ENCODE measurements at regions not wholly inside any gene's neighbourhood (a gene's known extent, or its start where the extent isn't known, plus 50 kb on each side); places are given as distances from the start of the nearest gene placed in this dataset.

GRCh38 chr3:20404741-20405100, 218.7 kb upstream of the SGO1 start:
- Histone ChIP-seq H3K4ac (ENCODE audit: low read depth, low read length) (no peak overlapping the region), H2AK5ac (ENCODE audit: low read depth, low read length) (no peak overlapping the region), H2AK9ac (replicated peaks; ENCODE audit: low read depth, low read length, poor library complexity) (no peak overlapping the region), H3K9me1 (ENCODE audit: insufficient read depth, low read length) (no peaks in the 10 kb centered on the region), H4K5ac (ENCODE audit: low read depth, low read length) (no peak overlapping the region), H2BK5ac (ENCODE audit: low read depth, low read length, poor library complexity, severe bottlenecking) (no peak overlapping the region), H3K4me3 (ENCODE audit: insufficient read depth, low read depth, low read length) (no peak overlapping the region), H3K27ac (ENCODE audit: insufficient read depth, low read length) (no peak overlapping the region), H3K23ac (ENCODE audit: low read depth, low read length) (no peak overlapping the region), H3K14ac (replicated peaks; ENCODE audit: low read depth, low read length) (no peak overlapping the region), H3K27me3 (ENCODE audit: control insufficient read depth, insufficient read depth, low read length) (no peaks in the 10 kb centered on the region), H2AFZ (replicated peaks; ENCODE audit: low read length, poor library complexity) (no peak overlapping the region), H3K9me3 (ENCODE audit: control insufficient read depth, insufficient read depth, low read length) (peaks cover 8% of the 10 kb centered on the region), H2BK120ac (ENCODE audit: low read depth, low read length) (no peak overlapping the region), H3K4me2 (ENCODE audit: low read depth, low read length) (no peak overlapping the region), H2BK15ac (ENCODE audit: low read depth, low read length) (no peak overlapping the region), H4K8ac (ENCODE audit: low read depth in 2 of 2, low read length in 2 of 2) (no peak overlapping the region), H3K4me1 (ENCODE audit: control insufficient read depth, insufficient read depth, low read length) (no peaks in the 10 kb centered on the region), H2BK20ac (ENCODE audit: low read depth, low read length) (no peak overlapping the region), H4K20me1 (ENCODE audit: insufficient read depth, low read length) (no peaks in the 10 kb centered on the region), H3K18ac (ENCODE audit: low read depth, low read length) (no peak overlapping the region), H3K56ac (ENCODE audit: extremely low read depth, insufficient read depth, low read length) (no peak overlapping the region), H3K79me1 (ENCODE audit: low read depth in 1 of 2, low read length in 2 of 2) (no peaks in the 10 kb centered on the region), H4K91ac (ENCODE audit: insufficient read depth, low read depth, low read length) (no peak overlapping the region), H3K9ac (ENCODE audit: low read depth, low read length) (no peak overlapping the region), H3K36me3 (ENCODE audit: control insufficient read depth, insufficient read depth, low read length) (no peaks in the 10 kb centered on the region)
- in situ Hi-C loops (cut with MboI; ENCODE audit: low sequenced_read_pairs): no loop called here
- no TSS peak for BruUV-seq (replicated peaks)
- intact Hi-C loops (cut with micrococcal nuclease): no loop called here
- dilution Hi-C loops (cut with HindIII; ENCODE audit: low sequenced_read_pairs, unreplicated experiment): no loop called here
- ATAC-seq (ENCODE audit: low read depth) (no peak), DNase-seq (no peak)
- TF ChIP-seq FOS (IDR thresholded peaks at IDR 0.05; ENCODE audit: low read depth, low read length) (no peak), RAD21 (IDR thresholded peaks at IDR 0.05; ENCODE audit: low read length) (no peak), MXI1 (IDR thresholded peaks at IDR 0.05; ENCODE audit: borderline replicate concordance, low read depth, low read length) (no peak), RCOR1 (IDR thresholded peaks at IDR 0.05; ENCODE audit: insufficient replicate concordance, low read length) (no peak), POLR2A (IDR thresholded peaks at IDR 0.05; ENCODE audit: low read depth, low read length) (no peak), CHD1 (IDR thresholded peaks at IDR 0.05; ENCODE audit: low read depth, low read length) (no peak), BHLHE40 (IDR thresholded peaks at IDR 0.05; ENCODE audit: low read depth, low read length) (no peak), NFE2L2 (IDR thresholded peaks at IDR 0.05; ENCODE audit: low read depth, low read length) (no peak), CTCF (conservative IDR thresholded peaks at IDR 0.05; ENCODE audit: low read depth, low read length) (no peak), MAZ (IDR thresholded peaks at IDR 0.05; ENCODE audit: borderline replicate concordance, low read depth, low read length) (no peak)
- TF ChIP-seq, protein P1, sequence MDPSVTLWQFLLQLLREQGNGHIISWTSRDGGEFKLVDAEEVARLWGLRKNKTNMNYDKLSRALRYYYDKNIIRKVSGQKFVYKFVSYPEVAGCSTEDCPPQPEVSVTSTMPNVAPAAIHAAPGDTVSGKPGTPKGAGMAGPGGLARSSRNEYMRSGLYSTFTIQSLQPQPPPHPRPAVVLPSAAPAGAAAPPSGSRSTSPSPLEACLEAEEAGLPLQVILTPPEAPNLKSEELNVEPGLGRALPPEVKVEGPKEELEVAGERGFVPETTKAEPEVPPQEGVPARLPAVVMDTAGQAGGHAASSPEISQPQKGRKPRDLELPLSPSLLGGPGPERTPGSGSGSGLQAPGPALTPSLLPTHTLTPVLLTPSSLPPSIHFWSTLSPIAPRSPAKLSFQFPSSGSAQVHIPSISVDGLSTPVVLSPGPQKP (IDR thresholded peaks at IDR 0.05; ENCODE audit: borderline replicate concordance, low read depth, low read length): no peak
- POLR2A ChIA-PET (ENCODE audit: unreplicated experiment): no interaction called here
- CTCF ChIA-PET: no interaction called here
